Type B pancreatic cell (in vitro differentiated cells): ENCODE measurements at regions not wholly inside any gene's neighbourhood (a gene's known extent, or its start where the extent isn't known, plus 50 kb on each side); places are given as distances from the start of the nearest gene placed in this dataset.

Experiments used
- DNase-seq: peaks from one replicate; pipeline ENCODE4 v3.0.0; 2021; ENCODE audit warnings: mixed read lengths; ENCODE audit not compliant: unreplicated experiment; ENCODE audit errors: extremely low spot score
- H3K27ac Mint-ChIP-seq: 2 replicates; pipeline ENCODE4 v1.8.0; 2021; ENCODE audit warnings: mild to moderate bottlenecking, mixed read lengths
- H3K27me3 Mint-ChIP-seq: 2 replicates; pipeline ENCODE4 v1.8.0; 2021; ENCODE audit warnings: mixed read lengths
- H3K36me3 Mint-ChIP-seq: 2 replicates; pipeline ENCODE4 v1.8.0; 2021; ENCODE audit warnings: mixed read lengths
- H3K4me1 Mint-ChIP-seq: one replicate; pipeline ENCODE4 v1.8.0; 2021; ENCODE audit warnings: mixed read lengths; ENCODE audit not compliant: unreplicated experiment
- H3K4me3 Mint-ChIP-seq: 2 replicates; pipeline ENCODE4 v1.8.0; 2021; ENCODE audit warnings: mild to moderate bottlenecking, mixed read lengths
- H3K9me3 Mint-ChIP-seq: 2 replicates; pipeline ENCODE4 v1.8.0; 2021; ENCODE audit warnings: mixed read lengths
- TF ChIP-seq, protein P1 (sequence below): fragments of 200-600 bp; sonication (generic); conservative IDR thresholded peaks from 2 replicates; pipeline ENCODE4 v1.5.0; 2021; ENCODE audit warnings: antibody characterized with exemption, mild to moderate bottlenecking

DNA sequence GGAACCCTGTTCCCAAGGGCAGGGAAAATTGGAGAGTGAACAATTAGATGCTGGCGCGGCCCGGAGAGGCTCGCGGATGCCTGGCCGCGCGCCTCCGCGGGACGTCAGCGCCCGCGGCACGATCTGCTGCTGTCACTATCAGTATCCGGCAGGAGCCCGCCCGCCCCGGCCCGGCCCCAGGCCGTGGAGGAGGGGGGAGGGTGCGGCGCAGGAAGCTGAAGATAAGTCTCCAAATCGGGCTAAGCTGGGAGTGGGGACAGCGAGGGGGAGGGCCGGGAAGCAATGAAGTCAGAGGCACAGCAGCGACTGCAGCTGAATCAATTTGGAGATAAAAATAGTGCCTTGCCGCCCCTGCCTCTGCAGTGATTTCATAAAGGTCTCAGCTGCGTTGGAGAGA, 441.5 kb upstream of the KLF12 start:
- TF ChIP-seq, protein P1, sequence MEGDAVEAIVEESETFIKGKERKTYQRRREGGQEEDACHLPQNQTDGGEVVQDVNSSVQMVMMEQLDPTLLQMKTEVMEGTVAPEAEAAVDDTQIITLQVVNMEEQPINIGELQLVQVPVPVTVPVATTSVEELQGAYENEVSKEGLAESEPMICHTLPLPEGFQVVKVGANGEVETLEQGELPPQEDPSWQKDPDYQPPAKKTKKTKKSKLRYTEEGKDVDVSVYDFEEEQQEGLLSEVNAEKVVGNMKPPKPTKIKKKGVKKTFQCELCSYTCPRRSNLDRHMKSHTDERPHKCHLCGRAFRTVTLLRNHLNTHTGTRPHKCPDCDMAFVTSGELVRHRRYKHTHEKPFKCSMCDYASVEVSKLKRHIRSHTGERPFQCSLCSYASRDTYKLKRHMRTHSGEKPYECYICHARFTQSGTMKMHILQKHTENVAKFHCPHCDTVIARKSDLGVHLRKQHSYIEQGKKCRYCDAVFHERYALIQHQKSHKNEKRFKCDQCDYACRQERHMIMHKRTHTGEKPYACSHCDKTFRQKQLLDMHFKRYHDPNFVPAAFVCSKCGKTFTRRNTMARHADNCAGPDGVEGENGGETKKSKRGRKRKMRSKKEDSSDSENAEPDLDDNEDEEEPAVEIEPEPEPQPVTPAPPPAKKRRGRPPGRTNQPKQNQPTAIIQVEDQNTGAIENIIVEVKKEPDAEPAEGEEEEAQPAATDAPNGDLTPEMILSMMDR, result no peak
- H3K4me3 Mint-ChIP-seq, result peak overlapping the region; percentile 84
- no peaks in the 10 kb centered on the region for H3K36me3 Mint-ChIP-seq
- H3K27ac Mint-ChIP-seq, result peak overlapping the region; percentile 27
- peaks cover 33% of the 10 kb centered on the region for H3K27me3 Mint-ChIP-seq
- DNase-seq, result peak; percentile 77
- H3K9me3 Mint-ChIP-seq, result no peaks in the 10 kb centered on the region
- H3K4me1 Mint-ChIP-seq, result peaks cover 23% of the 10 kb centered on the region

DNA sequence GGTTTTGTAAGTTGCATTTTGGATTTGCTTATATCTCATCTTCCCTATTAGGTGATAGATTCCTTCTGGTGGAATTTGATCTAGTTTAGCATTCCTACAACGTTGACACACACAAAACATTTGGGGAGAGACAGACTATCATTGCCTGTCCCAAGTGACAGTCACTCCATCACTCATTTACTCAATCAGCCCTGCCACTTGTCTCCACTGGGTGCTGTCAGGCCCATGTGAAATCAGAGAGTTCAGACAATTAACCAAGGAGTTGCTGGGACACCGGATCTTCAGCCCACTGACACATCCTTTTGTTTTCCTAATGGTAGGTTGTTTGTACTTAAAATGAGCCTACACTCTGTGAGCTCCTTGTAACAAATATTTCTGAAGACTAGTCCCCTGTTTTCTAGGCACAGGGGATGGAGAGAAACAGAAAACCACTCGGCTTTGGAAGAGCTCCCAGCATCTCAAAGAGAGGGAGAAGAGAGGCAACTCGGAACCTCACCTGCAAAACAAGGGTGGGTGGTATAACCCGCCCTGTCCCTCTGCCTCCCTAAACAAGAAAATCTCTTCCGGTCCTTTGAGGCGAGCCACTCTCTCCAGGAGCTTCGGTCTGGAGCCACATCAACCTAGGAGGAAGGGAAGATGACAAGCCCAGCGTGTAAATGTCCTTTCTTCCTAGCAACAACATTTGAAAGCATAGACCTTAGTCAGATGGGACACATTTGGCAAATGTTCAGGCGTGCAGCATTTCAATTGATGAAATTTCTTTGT, 440.9 kb upstream of the KLF12 start:
- peak overlapping the region; percentile 84 for H3K4me3 Mint-ChIP-seq

DNA sequence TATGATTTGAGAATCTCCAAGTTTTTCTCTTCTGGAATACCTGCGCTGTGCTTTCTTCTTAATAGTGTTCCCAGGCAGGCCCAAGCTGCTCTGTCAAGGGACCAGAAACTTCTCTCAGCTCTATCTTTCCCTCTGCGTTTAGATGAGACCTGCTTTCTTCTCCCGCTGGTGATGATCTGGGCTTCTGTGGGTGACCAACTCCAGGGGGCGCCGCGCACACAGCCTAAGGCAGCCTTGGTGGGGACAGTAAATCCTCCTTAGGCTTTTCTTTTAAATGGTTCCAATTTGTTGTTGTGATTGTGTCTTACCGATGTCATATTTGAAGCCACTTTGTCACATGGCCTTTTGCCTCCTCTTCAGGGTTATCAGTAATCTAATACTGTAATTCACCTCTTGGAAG, 439.4 kb upstream of the KLF12 start:
- peaks cover 23% of the 10 kb centered on the region for H3K4me1 Mint-ChIP-seq
- H3K27me3 Mint-ChIP-seq, result peaks cover 37% of the 10 kb centered on the region
- TF ChIP-seq, protein P1, result no peak
- no peaks in the 10 kb centered on the region for H3K9me3 Mint-ChIP-seq
- no peak overlapping the region for H3K4me3 Mint-ChIP-seq
- H3K36me3 Mint-ChIP-seq, result no peaks in the 10 kb centered on the region
- DNase-seq, result no peak
- no peak overlapping the region for H3K27ac Mint-ChIP-seq

More for the DNA sequence above, 440.9 kb upstream of the KLF12 start:
- no peaks in the 10 kb centered on the region for H3K9me3 Mint-ChIP-seq
- no peak overlapping the region for H3K27ac Mint-ChIP-seq
- DNase-seq, result no peak
- TF ChIP-seq, protein P1, result no peak
- H3K4me1 Mint-ChIP-seq, result peaks cover 23% of the 10 kb centered on the region
- H3K27me3 Mint-ChIP-seq, result peaks cover 33% of the 10 kb centered on the region
- H3K36me3 Mint-ChIP-seq, result no peaks in the 10 kb centered on the region

DNA sequence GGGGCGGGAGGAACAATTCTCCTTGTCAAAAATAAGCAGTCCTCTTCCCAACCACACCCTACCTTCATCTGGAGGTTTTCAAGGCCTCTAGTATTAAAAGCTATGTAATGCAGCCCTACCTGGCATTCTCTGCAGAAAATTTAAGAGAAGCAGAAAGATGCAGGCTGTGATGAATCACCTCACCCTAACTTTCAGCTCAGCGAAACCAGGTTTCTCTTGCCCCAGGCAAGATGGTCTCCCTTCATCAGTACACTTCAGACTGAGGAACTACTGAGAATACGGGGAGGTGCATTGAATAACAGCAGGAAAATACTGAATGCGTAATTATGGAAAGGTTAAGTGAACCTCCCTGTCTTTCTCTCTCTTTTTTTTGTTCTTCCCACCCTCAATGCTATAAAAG, 437.6 kb upstream of the KLF12 start:
- Mint-ChIP-seq H3K4me3 (no peak overlapping the region), H3K9me3 (no peaks in the 10 kb centered on the region), H3K27ac (no peak overlapping the region), H3K27me3 (peaks cover 35% of the 10 kb centered on the region), H3K36me3 (no peaks in the 10 kb centered on the region), H3K4me1 (peaks cover 21% of the 10 kb centered on the region)
- TF ChIP-seq, protein P1, result no peak
- DNase-seq, result no peak

DNA sequence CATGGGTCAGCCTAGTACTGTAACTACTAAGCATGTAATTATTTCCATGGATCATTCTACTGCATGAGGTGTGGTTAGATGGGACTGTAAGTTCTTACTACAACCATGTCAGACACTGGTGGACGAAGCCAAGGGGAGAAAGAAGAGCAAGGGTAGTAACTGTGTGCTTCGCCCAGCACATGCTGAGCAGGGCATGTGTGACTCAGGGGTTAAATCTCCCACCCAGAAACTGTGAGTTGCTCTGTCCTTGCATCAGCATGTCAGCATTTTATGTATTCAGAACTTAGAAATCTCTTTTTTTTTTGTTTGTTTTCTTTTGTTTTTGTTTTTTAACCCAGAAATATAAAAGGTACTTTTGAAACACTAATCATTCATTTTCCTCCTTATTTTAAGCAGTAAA, 436.6 kb upstream of the KLF12 start:
- Mint-ChIP-seq H3K4me3 (no peak overlapping the region), H3K27ac (no peak overlapping the region), H3K9me3 (no peaks in the 10 kb centered on the region), H3K4me1 (peaks cover 11% of the 10 kb centered on the region), H3K36me3 (no peaks in the 10 kb centered on the region), H3K27me3 (peaks cover 26% of the 10 kb centered on the region)
- TF ChIP-seq, protein P1, result no peak
- no peak for DNase-seq
